ENCODE measurements at regions not wholly inside any gene's neighbourhood (a gene's known extent, or its start where the extent isn't known, plus 50 kb on each side); places are given as distances from the start of the nearest gene placed in this dataset.
"Not testable (repeated sequence)": the region's sequence is repeated elsewhere in the genome, so short reads cannot be mapped to it uniquely, and the experiment has no call there.

DNA sequence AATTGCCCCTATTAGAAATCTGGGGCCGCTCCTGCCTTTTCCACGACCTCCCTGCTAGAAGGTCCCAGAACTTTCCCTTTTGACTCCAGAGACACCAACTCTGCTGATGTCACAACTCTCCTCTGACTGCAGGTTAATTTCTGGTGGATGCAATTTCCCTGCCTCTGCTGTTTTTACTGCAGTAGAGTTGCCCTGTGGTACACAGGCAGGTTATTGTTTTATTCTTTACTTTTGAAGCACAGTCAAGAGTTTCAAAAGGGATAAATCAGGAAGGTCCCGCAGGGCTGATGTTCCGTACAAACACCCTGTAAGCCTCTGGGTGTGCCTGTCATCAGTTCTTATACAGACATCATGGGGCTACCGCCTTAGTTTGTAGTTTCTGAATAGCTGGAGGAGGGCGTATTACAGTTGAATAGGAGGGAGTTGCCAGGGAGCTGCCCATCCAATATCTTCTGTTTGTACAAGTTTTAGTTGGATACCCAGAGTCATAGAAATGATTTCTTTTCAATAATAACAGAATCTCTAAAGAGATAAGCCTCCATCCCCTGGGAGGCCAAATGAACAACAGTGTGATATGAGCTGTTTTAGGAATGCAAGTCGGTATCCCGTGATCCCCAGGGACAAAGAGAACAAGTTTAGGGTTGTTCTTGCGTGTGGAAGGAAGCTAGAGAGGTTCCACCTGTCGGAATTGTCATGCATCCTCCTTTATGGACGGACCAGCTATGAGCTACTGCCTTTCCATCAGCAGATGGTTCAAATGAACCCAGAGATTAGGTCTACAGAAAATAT, 108.4 kb upstream of the COPS8 start:
- FAIRE-seq: no peak

DNA sequence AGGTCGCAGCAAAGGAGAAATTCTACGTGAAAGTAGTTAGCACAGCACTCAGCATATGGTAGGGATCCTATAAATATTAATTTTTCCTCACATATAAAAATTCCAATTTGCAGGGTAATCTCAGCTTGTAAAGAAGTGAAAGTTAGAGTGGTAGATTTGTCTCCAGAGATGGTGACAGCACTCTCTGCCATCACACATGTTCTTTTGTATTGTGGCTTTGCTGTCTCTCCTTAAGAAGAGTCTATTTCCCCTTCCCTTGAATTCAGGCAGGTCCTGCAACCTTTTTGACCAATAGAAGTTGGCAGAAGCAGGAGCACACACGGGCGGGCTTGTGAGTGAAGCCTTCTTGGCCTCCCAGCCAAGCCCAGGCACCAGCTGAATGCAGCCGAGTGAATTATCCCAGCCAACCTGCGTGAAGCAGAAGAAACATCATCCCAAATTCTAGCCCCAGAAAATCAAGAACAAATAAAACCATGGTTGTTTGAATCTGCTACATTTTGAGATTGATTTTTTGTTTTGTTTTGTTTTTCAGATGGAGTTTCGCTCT, 107.8 kb upstream of the COPS8 start:
- no peak for FAIRE-seq

DNA sequence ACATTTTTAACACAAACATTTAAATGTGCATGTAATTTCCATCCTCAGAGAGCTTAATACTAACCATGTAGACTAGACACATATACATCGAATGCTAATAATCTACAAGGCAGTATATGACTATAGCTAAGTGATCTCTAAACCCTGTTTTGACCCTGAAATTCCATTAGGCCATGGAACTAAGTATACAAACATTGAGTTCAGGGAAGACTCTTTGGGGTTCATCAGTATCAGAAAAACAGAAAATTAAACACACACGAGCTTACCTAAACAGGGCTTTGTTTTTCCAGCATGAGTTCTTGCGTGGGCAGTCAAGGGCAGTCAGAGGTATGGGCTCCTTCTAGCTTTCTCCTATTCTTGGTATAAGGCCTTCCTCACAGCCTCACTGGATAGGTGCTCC, 106.0 kb upstream of the COPS8 start:
- FAIRE-seq: no peak

DNA sequence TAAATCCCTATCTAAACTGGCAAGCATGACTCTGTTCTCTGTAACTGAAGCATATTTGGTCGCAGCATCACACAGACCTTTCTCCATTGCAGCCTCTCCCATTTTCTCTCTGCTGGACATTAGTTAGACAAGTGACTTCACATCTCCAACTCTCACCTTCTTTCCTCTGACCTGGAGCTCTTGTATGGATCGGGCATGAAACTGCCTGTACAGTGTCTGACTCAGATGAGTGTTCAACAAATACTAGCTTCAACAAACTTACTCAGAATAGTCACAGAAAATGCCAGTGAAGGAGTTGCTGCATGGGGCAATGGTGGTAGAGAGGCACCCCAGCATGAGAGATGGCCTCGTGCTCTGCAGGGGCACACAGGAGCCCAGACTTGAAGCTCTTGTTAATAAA, 104.7 kb upstream of the COPS8 start:
- FAIRE-seq: no peak

DNA sequence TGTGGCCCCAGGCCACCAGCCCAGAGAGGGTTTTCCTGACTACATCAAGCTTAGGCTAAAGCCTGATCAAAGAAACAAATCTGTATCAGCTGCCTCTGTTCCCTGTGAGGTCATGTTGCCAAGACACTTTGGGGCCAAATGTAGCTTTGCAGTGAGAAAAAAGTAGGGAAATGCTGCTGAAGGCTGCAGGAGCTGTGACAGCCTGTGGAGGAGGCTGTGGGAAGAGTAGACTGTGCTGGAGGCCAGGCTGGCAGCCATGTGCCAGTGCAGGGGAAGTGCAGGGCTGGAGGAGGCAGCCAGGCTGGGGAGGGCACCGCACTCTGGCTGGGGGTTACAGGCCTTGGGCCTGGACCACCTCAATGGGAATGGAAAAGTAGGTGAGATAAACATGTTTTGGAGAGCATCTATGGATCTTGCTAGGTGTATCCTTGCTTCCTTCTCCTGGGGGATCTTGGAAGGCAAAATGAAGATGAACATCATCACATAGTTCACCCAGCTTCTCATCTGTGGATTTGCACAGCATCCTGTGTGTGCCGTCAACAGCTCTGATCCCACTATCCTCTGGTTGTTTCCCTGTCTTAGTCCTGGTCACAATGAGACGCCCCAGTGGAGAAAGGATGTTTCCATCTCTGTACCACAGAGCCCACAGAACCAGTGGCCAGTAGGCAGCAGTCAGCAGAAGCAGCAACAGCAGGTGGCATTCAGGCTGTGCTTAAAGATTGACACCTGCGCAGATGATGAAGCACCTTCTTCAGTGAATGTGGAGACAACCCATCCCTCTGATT, 103.8 kb upstream of the COPS8 start:
- FAIRE-seq: no peak

DNA sequence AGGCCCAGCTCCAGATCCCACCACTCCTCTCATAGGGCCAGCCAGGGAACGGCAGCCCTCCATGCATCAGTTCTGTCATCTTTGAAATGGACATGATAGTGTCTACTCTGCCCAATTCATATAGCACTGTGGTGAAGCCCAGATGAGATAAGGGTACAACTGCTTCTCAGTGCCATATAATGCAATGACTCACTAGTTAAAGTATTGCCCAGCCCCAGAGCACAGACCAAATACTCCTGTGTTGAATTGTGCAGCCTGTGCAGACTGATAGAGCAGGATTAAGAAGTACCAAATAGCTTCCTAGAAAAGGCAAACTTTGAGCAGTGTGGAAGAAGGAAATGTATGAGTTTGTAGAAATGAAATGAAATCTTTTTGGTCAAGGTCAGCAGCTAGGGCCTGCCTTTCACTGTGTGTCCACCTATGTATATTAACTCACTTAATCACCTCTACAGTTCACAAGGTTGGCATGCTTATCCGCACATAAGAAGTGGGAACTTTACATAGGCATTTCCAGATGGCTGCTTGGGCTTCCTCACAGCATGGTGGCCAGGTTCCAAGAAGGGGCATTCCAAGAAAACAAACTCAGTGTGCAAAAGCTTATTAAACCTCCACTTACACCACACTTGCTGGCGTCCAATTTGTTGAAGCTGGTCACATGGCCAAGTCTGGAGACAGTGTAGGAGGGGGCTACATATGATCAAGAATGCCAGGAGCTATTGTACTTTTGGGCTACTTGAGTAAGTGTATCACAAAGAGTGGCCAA, 102.8 kb upstream of the COPS8 start:
- no peak for FAIRE-seq

DNA sequence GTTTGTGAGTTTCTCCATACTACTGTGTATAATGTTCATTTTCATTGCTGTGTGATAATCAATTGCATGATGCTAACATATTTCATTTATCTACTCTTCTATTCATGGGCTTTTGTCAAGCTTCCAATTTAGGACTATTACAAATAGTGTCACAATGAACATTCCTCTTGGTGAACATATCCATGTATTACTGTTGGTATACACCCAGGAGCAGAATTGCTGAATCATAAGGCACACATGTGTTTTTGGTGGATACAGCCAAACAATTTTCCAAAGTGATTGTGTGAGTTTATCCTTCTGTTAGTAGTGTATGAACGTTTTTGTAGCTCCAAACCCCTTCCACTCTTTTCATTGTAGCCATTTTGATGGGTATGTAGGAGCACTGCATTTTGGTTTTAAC, 101.6 kb upstream of the COPS8 start:
- FAIRE-seq: no peak

DNA sequence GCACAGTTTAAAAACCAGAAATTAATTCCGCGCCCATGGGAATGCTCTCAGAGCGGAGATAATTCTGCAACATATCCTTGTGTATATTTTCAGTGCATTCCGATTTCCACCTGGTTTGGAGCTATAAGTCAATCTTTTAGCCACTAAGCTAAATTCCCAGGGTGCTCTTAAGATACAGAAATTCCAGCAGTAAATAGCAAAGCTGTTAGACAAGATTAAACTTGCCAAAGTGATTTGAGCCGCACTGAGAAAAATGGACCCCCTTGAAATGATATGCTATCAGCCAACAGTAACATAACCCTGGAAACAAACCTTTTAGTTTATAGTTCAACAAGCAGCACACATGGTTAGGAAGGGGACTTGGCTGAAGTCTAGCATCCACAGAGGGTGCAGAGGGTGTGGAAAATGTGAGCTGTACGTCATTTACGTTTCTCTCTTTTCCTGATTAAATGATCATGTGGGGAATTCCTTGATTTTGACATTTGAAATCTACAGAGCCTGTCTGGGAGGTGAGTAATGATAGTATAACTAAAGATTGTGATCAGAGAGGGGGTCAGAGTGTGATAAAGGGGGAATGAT, 99.8 kb upstream of the COPS8 start:
- no peak for FAIRE-seq

DNA sequence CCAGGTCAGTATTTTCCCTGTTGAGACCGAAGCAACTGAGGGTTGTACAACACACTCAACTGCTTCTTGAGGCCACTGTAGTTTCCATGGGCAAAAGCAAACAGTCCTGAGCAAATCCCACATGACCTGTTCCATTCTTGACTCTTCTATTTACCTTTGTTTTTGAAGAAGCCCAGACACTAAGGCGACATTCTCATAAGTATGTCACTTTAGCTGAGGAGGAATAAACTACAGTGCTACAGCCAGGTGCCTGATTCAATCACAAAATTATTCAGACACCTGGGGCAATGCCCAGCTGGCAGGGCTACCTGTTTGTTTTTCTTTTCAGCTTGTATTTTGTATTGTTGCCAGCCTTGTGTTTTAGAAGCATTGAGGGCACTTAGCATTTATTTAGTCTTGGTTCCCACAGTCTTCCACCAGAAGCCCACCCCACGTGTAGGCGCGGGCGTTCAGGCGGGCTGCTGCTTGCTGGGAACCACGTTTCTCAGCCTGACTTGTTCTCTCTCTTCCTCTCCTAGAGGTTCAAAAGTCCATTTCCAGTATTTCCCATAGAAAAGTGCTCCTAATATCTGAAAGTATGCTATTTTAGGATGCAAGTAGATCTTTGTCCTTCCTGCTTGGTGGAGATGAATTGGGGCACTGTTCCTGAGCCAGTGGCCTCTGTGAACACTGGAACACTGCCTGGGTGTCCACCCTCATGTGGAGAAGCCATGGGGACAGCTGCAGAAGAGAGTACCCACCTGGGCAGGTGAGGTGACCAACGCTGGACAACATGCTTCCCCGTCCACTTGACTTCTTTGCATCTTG, 99.0 kb upstream of the COPS8 start:
- FAIRE-seq: no peak

DNA sequence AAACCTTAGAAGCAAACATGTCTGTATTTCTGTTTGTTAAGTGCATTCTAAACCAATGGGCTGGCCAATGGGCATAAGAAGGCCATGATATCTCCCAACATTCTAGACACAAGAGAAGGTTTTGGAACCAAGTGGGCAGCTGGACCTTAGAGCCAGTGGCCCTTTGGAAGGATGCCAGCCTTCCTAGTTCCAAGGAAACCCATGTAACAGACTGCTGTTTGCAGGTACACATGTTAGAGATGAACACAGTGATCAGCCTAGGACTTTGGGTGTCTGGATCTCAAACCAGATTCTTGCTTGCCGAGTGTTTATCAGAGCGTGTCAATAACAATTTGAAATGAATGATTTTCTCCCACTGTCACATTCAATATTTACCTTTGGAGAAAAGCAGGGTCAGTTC, 97.5 kb upstream of the COPS8 start:
- FAIRE-seq: no peak

DNA sequence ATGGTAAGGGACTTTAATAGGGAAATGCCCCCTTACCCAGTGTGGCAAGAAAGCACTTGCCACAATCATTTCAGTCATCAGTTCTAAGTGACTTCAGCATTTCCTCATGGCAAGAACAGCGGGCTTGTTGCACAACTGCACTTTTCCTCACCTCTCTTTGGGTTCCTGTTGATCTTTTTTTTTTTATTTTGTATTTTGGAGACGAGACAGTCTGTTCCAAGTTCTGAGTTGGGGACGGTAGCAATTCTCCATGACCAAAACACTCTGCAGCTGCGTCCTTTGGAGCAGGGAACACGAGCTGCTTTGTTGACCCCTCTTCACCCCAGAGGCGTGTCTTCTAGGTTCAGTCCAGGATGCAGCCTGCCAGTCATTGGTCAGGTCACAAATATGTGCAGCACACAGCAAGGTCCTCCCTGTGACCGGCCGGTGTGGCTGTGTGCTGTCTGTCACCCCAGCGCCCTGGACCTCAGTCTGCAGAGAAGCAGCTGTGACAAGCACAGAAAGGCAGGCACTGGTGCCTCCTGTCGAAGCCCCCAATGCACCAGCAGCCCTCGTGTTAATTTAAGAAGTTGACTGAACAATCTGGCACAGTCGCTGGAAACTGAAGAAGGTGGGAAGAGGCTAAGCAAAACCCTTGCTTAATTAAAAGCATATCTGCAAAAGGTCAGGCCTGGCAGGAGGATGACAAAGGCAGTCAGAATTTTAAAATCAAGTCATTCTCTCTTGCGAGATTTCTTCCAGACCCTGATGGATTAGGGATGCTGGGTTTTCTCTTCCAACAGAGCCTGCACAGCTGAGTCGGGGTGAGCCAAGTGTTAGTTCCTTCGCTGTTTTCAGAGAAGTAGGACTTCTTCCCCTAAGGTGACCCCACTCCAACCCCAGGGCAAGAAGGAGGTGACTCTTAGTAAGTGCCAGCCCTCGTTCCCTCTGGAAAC, 96.7 kb upstream of the COPS8 start:
- FAIRE-seq: no peak

DNA sequence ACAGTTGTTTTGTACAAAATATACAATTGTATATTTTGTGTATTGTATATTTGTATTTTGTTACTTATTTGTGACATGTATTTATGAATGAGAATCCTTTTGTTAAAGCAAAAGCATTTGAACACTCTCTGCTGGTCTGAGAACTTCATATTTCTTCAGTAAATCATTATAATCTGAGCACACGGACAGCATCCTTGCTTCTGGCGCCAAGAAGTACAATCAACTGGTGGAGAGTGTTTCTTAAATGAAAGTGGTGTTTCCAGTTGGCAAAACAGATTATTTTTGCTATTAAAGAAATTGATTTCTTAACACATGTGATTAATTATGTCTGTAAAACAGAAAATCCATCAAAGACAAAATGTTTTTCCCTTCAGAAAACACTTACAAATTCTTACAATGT, 95.1 kb upstream of the COPS8 start:
- FAIRE-seq: no peak

DNA sequence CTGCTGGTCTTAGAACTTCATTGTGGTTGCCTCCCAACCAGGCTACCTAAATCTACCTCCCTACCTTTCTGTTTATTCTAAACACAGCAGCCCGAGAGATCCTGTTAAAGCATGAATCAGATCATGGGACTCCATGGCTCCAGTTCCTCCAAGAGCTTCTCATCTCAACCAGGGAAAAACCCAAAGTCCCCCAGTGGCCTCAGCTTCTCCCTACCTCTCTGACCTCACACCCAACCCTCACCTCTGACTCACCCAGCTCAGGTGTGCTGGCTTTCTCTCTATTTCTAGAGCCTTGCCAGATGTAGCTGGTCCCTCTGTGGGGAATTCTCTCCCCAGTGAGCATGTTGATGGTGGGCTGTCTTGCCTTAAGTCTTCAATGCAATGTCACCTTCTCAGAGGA, 93.8 kb upstream of the COPS8 start:
- FAIRE-seq: no peak

DNA sequence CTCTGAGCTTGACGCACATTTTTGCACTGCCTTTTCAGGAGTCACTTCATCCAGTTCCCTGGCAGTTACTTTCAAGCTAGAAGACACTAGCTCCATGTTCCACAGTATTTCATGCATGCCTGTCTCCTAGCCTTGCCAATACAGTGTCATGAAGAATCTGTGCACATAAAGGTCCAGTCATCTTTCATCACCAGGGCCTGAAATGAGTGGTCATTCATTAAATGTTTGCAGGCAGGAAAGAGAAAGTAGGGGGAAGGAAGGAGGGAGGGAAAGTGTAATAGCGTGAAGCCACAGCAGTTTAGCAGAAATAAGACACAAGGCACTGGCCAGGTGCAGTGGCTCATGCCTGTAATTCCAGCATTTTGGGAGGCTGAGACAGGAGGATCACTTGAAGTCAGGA, 92.4 kb upstream of the COPS8 start:
- no peak for FAIRE-seq

DNA sequence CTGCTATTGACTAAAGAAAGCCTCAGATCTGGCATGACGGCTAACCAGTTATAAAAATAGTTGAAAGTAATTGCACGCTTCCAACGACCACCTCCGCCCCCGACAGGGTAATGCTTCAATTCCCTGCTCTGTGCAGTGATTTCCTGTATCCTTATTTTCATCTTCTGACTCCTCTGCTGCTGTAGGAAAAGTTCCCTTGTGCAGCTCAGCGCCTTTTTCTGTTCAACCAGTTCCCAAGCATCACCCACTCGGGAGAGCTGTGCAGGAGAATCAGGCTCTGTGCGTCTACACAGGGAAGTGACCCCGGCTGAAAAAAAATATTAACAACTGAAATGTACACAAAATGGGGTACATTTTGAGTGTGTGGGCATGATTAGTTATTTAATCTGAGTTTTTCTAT, 91.3 kb upstream of the COPS8 start:
- FAIRE-seq: no peak

DNA sequence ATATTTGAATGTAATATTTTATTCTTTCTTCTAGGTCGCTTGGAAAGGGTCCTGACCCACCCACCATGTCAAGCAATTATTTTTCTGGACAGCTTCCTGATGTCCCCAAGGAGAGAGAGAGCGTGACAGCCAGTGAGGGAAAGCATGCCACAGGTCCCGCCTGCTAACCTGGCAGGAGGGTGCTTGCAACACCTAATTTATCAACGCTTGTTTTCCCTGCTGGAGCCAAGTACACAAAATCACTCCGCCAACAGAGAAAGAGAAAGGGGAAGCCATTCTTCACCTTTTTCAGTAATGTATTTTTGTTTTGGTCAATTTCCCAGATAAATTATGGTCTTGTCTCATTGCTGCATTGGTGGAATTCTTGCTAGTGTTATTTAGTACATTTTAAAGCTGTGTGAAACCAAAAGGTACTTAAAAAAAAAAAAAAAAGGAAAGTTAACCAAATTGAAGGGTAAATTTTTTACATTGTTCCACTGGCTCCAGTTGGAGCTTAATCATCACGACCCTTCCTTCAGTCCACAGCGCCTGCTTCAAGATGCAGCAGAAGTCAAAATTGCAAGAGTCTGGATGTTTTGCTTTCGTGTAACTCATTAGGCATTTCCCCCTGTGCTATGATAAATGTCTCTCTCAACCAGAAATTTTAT, 88.5 kb upstream of the COPS8 start:
- FAIRE-seq: no peak

DNA sequence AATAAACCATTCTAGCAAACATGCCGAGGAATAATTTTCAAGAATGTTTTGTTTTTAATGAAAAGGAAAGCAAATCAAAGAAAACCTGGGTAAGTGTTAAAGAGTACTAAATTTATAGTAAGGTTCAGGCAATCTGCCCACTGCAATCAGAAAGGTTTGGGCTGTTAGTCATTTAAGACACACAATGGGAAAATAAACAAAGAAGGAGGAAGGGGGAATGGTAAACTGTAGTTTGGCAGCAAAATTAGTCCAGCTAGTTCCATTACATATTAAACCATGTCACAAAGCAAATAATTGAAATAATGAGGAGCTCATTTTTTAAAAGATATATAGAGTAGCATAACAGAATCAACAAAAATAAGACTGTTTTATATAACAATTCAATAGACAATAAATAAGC, 87.5 kb upstream of the COPS8 start:
- no peak for FAIRE-seq

DNA sequence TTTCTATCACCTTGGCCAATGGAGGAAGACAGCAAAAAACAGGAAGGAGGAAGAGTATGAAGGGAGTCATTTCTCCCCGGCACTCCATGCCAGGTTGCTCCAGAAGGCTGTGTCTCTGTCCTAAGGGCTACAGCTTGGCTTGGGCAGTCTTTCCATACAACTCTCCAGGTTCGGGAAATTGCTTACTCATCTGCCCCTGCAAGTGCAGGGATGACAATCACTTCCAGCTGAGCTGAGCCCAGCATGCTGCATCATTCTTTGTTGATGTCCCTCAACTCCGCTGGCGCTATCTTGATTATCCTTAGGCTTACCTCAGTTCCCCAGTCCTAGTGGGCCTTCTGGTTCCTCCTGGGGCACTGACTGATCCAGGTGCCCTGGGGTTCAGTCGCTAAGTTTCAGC, 86.9 kb upstream of the COPS8 start:
- FAIRE-seq: no peak

DNA sequence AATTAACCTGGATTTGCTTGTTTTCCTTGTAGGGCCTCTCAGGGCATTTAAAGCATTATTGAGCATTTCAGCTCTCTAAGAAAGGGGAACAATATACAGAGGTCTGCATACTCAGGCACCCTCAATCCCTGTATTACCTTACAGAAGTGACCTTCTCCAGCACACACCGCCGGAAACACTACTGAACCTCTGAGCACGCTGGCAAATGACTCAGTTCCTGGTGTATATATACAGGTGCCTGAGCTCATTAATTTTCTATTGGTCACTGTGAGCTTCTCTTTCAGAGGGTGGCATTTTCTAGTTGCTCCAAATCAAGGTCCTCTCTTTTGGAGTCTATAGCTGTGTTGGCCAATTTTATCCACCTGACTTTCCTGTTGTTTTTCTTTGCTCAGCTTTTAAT, 85.2 kb upstream of the COPS8 start:
- no peak for FAIRE-seq

DNA sequence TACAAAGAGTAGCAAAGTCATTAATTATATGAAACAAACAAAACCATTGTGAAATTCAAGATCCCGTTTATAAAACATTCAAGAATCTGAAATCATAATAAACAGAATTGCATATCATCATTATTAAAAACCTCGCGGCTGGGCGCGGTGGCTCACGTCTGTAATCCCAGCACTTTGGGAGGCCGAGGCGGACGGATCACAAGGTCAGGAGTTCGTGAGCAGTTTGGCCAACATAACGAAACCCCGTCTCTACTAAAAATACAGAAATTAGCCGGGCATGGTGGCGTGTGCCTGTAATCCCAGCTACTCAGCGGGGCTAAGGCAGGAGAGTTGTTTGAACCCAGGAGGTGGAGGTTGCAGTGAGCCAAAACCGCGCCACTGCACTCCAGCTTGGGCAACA, 80.3 kb upstream of the COPS8 start:
- not testable (repeated sequence) for FAIRE-seq

Measured in endometrium (tissue), 2 donors.